K562 (cell line): ENCODE measurements at regions not wholly inside any gene's neighbourhood (a gene's known extent, or its start where the extent isn't known, plus 50 kb on each side); places are given as distances from the start of the nearest gene placed in this dataset.

Experiments
- ATAC-seq: fragments of 200-7000 bp; cut with Tn5 transposase; 3 replicates; pipeline ENCODE4 v1.9.1; 2020; ENCODE audit warnings: moderate library complexity
- BruUV-seq: library from RNA; stranded (reverse); fragments of 400-500 nt; replicated peaks from 2 replicates; lab custom pipeline; 2021; lab: Mats Ljungman, UMichigan
- CTCF ChIA-PET: fragments of 300-600 bp; formaldehyde crosslinking; extraction: SDS; loops from one replicate; lab custom pipeline; 2021; ENCODE audit warnings: low intra/inter-chr PET ratio; lab: Yijun Ruan, JAX
- POLR2A ChIA-PET: fragments of 300-600, 350-650 bp; sonication (Branson Sonifier 250); formaldehyde crosslinking; extraction: SDS; loops from one replicate; lab custom pipeline; 2021; ENCODE audit warnings: antibody characterized with exemption, inconsistent platforms; lab: Yijun Ruan, JAX
- DNase-seq, 4 experiments: peaks; one replicate each; pipeline versions ENCODE4 v3.0.0 to v3.0.0-alpha.2; 2011 to 2018; ENCODE audit warnings: low spot score in 3 of 4, mixed read lengths in 3 of 4; ENCODE audit errors: extremely low read depth in 1 of 4
- FAIRE-seq: peaks from 2 replicates; lab custom pipeline; 2011; peaks lifted over from hg19 to GRCh38; lab: Jason Lieb, UNC
- H2AFZ ChIP-seq: 2 replicates; pipeline ENCODE4 v1.6.0; 2011; ENCODE audit warnings: low read depth, low read length, control low read depth, inconsistent platforms
- H3K27ac ChIP-seq: fragments of 200-600 bp; 3 replicates; pipeline ENCODE4 v1.8.0; 2011; ENCODE audit warnings: low read depth, mild to moderate bottlenecking, control low read depth, inconsistent platforms, low read length, moderate library complexity, mixed read lengths; ENCODE audit errors: extremely low read depth
- H3K27me3 ChIP-seq, 2 experiments: fragments of 300-600 bp in 1 of 2; 2 replicates in 1 of 2; 3 replicates in 1 of 2; pipeline versions ENCODE4 v1.6.0 to v1.8.0; 2011; ENCODE audit warnings: inconsistent platforms in 2 of 2, low read length in 2 of 2, mild to moderate bottlenecking in 1 of 2, mixed read lengths in 1 of 2, moderate library complexity in 1 of 2; ENCODE audit not compliant: control insufficient read depth in 2 of 2, insufficient read depth in 2 of 2
- H3K36me3 ChIP-seq: fragments of 300-600 bp; 3 replicates; pipeline ENCODE4 v1.8.0; 2011; ENCODE audit warnings: mild to moderate bottlenecking, low read length, inconsistent platforms; ENCODE audit not compliant: control insufficient read depth, insufficient read depth
- H3K4me1 ChIP-seq, 2 experiments: fragments of 200-600 bp in 1 of 2; replicated peaks in 1 of 2; 2 replicates in 1 of 2; 3 replicates in 1 of 2; pipeline versions ENCODE4 v1.5.1 to v1.8.0; 2011; ENCODE audit warnings: inconsistent platforms in 2 of 2, low read length in 2 of 2, mild to moderate bottlenecking in 1 of 2, mixed read lengths in 1 of 2, moderate library complexity in 1 of 2; ENCODE audit not compliant: control insufficient read depth in 2 of 2, insufficient read depth in 2 of 2
- H3K4me2 ChIP-seq: 2 replicates; pipeline ENCODE4 v1.6.1; 2011; ENCODE audit warnings: low read length, control low read depth, inconsistent platforms, mixed read lengths; ENCODE audit not compliant: insufficient read depth
- H3K4me3 ChIP-seq: fragments of 200-600 bp; sonication (generic), shearing (Covaris generic); 2 replicates; pipeline ENCODE4 v1.5.1; 2016; ENCODE audit warnings: control low read depth, inconsistent platforms
- H3K79me2 ChIP-seq: fragments of 200-600 bp; 3 replicates; pipeline ENCODE4 v1.8.0; 2011; ENCODE audit warnings: low read length, inconsistent platforms; ENCODE audit not compliant: control insufficient read depth, insufficient read depth
- H3K9ac ChIP-seq, 2 experiments: 2 replicates each; pipeline versions ENCODE4 v1.6.0 to v1.6.1; 2011; ENCODE audit warnings: low read depth in 2 of 2, low read length in 2 of 2, control low read depth in 1 of 2, inconsistent platforms in 1 of 2, mild to moderate bottlenecking in 1 of 2, mixed read lengths in 1 of 2; ENCODE audit not compliant: insufficient read depth in 1 of 2
- H3K9me1 ChIP-seq: one replicate; pipeline ENCODE4 v1.6.0; 2011; ENCODE audit warnings: inconsistent platforms, mild to moderate bottlenecking, low read length, moderate library complexity; ENCODE audit not compliant: control insufficient read depth, insufficient read depth
- H3K9me3 ChIP-seq: replicated peaks from 2 replicates; pipeline ENCODE4 v1.5.1; 2011; ENCODE audit warnings: low read depth, low read length, inconsistent platforms; ENCODE audit not compliant: control insufficient read depth, insufficient read depth
- H4K20me1 ChIP-seq: replicated peaks from 2 replicates; pipeline ENCODE4 v1.6.1; 2011; ENCODE audit warnings: low read length, inconsistent platforms, mixed read lengths; ENCODE audit not compliant: control insufficient read depth, insufficient read depth
- CBX1 ChIP-seq: sonication (generic); IDR thresholded peaks from 2 replicates; pipeline ENCODE4 v1.6.1; 2016; ENCODE audit warnings: antibody characterized with exemption, low read depth, mild to moderate bottlenecking
- ELF1 ChIP-seq: fragments of 200-800 bp; sonication (Bioruptor generic); IDR thresholded peaks from 2 replicates; pipeline ENCODE4 v1.6.1; 2016; ENCODE audit warnings: missing genetic modification characterization, missing compliant biosample characterization
- ELK1 ChIP-seq: sonication (generic); formaldehyde crosslinking; IDR thresholded peaks from 2 replicates; pipeline ENCODE4 v1.8.1; 2022; ENCODE audit warnings: missing genetic modification reagents
- HBP1 ChIP-seq: fragments of 450-650 bp; formaldehyde crosslinking; IDR thresholded peaks from 2 replicates; pipeline ENCODE4 v1.4.0; 2022; ENCODE audit warnings: missing genetic modification characterization
- HDAC1 ChIP-seq, 2 experiments: fragments of 450-650 bp; IDR thresholded peaks; 2 replicates each; pipeline ENCODE4 v1.6.1; 2016 to 2017; ENCODE audit warnings: inconsistent platforms in 1 of 2, mild to moderate bottlenecking in 1 of 2, moderate library complexity in 1 of 2
- LCOR ChIP-seq: sonication (generic); formaldehyde crosslinking; IDR thresholded peaks from 2 replicates; pipeline ENCODE4 v1.8.0; 2022; ENCODE audit warnings: mild to moderate bottlenecking, missing genetic modification reagents
- NCOA4 ChIP-seq: fragments of 450-650 bp; IDR thresholded peaks from 2 replicates; pipeline ENCODE4 v1.6.1; 2018; ENCODE audit warnings: mild to moderate bottlenecking; ENCODE audit not compliant: partially characterized antibody
- NFE2L1 ChIP-seq: fragments of 450-650 bp; IDR thresholded peaks from 2 replicates; pipeline ENCODE4 v1.6.1; 2016; ENCODE audit warnings: missing genetic modification characterization, low read depth, mild to moderate bottlenecking, missing compliant biosample characterization, moderate library complexity, borderline replicate concordance
- PHB2 ChIP-seq: fragments of 450-650 bp; IDR thresholded peaks from 2 replicates; pipeline ENCODE4 v1.6.1; 2017; ENCODE audit warnings: low read depth
- PURB ChIP-seq: sonication (generic); formaldehyde crosslinking; IDR thresholded peaks from 2 replicates; pipeline ENCODE4 v1.9.0; 2021; ENCODE audit warnings: low read depth, mild to moderate bottlenecking, missing genetic modification reagents
- STAG1 ChIP-seq: sonication (generic); formaldehyde crosslinking; IDR thresholded peaks from 2 replicates; pipeline ENCODE4 v1.5.0; 2020; ENCODE audit warnings: missing genetic modification reagents, borderline replicate concordance
- USF2 ChIP-seq: sonication (generic); formaldehyde crosslinking; IDR thresholded peaks from 2 replicates; pipeline ENCODE4 v1.5.0; 2020; ENCODE audit warnings: missing genetic modification reagents
- ZBTB5 ChIP-seq: fragments of 450-650 bp; IDR thresholded peaks from 2 replicates; pipeline ENCODE4 v1.6.1; 2017; ENCODE audit warnings: antibody characterized with exemption
- ZC3H11A ChIP-seq: IDR thresholded peaks from 2 replicates; pipeline ENCODE4 v1.6.1; 2012; ENCODE audit warnings: low read depth, low read length, improper control_type of control experiment
- ZNF224 ChIP-seq: sonication (generic); formaldehyde crosslinking; IDR thresholded peaks from 2 replicates; pipeline ENCODE4 v1.8.0; 2022; ENCODE audit warnings: mild to moderate bottlenecking, missing genetic modification reagents
- ZNF76 ChIP-seq: fragments of 250-450 bp; sonication (Bioruptor Pico); IDR thresholded peaks from 2 replicates; pipeline ENCODE4 v1.4.0; 2020; ENCODE audit warnings: mild to moderate bottlenecking, moderate library complexity, borderline replicate concordance
- WGBS: fragments of 100-300 bp; shearing (Covaris generic); methylation state at CpG from one replicate; pipeline ENCODE4 v1.1.6; 2016; ENCODE audit warnings: low coverage, mixed read lengths; ENCODE audit not compliant: insufficient coverage; ENCODE audit errors: missing lambda C conversion rate; 5-methylcytosine and 5-hydroxymethylcytosine counted together
- in situ Hi-C: fragments of 300-500 bp; cut with MboI; formaldehyde crosslinking; loops from 4 replicates; pipeline ENCODE4 v1.15.0; 2018; ENCODE audit warnings: inconsistent platforms, mixed read lengths
- intact Hi-C: fragments of 100-400 bp; cut with micrococcal nuclease; formaldehyde crosslinking; loops from 2 replicates; pipeline ENCODE4 v1.14.2; 2022
- TF ChIP-seq, protein P1 (sequence below): fragments of 250-450 bp; sonication (Bioruptor Pico); IDR thresholded peaks from 2 replicates; pipeline ENCODE4 v1.8.0; 2022; ENCODE audit warnings: moderate library complexity, mild to moderate bottlenecking, inconsistent platforms

GRCh38 chr2:104340162-104340561 is 513.8 kb upstream of the POU3F3 start:
- intact Hi-C loops (no loop called here), in situ Hi-C loops (no loop called here)
- Histone ChIP-seq H3K4me1 (no peaks in the 10 kb centered on the region), H3K9me1 (no peaks in the 10 kb centered on the region), H3K4me2 (no peak overlapping the region), H3K27ac (no peak overlapping the region), H3K4me3 (no peak overlapping the region), H3K9me3 (no peaks in the 10 kb centered on the region), H2AFZ (no peak overlapping the region), H4K20me1 (no peaks in the 10 kb centered on the region), H3K9ac (no peak overlapping the region), H3K36me3 (no peaks in the 10 kb centered on the region), H3K27me3 (no peaks in the 10 kb centered on the region), H3K79me2 (no peaks in the 10 kb centered on the region)
- ATAC-seq (no peak), FAIRE-seq (no peak), DNase-seq (no peak)
- POLR2A ChIA-PET, result no interaction called here
- CTCF ChIA-PET, result no interaction called here
- no TSS peak for BruUV-seq
- 4% methylated on average over 4 of the region's 4 CpGs for WGBS
- TF ChIP-seq, protein P1, sequence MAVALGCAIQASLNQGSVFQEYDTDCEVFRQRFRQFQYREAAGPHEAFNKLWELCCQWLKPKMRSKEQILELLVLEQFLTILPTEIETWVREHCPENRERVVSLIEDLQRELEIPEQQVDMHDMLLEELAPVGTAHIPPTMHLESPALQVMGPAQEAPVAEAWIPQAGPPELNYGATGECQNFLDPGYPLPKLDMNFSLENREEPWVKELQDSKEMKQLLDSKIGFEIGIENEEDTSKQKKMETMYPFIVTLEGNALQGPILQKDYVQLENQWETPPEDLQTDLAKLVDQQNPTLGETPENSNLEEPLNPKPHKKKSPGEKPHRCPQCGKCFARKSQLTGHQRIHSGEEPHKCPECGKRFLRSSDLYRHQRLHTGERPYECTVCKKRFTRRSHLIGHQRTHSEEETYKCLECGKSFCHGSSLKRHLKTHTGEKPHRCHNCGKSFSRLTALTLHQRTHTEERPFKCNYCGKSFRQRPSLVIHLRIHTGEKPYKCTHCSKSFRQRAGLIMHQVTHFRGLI (CRISPR knock-in tag), result no peak
- TF ChIP-seq LCOR (CRISPR knock-in tag) (no peak), CBX1 (no peak), NCOA4 (no peak), HBP1 (CRISPR knock-in tag) (no peak), STAG1 (CRISPR knock-in tag) (no peak), USF2 (CRISPR knock-in tag) (no peak), ZC3H11A (no peak), PHB2 (no peak), HDAC1 (IDR thresholded peaks at IDR 0.05) (no peak), ELF1 (tag) (no peak), ZNF76 (CRISPR knock-in tag) (no peak), ZNF224 (CRISPR knock-in tag) (no peak), PURB (CRISPR knock-in tag) (no peak), ZBTB5 (no peak), NFE2L1 (tag) (no peak), ELK1 (CRISPR knock-in tag) (no peak)
